HepG2 (cell line): ENCODE measurements at regions not wholly inside any gene's neighbourhood (a gene's known extent, or its start where the extent isn't known, plus 50 kb on each side); places are given as distances from the start of the nearest gene placed in this dataset.

Source experiments
- NFE2L2 ChIP-seq: fragments of 150-350 bp; IDR thresholded peaks from 2 replicates; pipeline ENCODE4 v1.6.1; 2014; ENCODE audit warnings: low read length
- POLR2AphosphoS5 ChIP-seq: IDR thresholded peaks from 2 replicates; pipeline ENCODE4 v1.6.1; 2012; ENCODE audit warnings: low read depth, low read length
- TRIM24 ChIP-seq: sonication (generic); formaldehyde crosslinking; IDR thresholded peaks from 2 replicates; pipeline ENCODE4 v1.8.0; 2022; ENCODE audit warnings: mild to moderate bottlenecking, missing genetic modification reagents
- ZNF253 ChIP-seq: sonication (generic); formaldehyde crosslinking; IDR thresholded peaks from 2 replicates; pipeline ENCODE4 v1.8.0; 2022; ENCODE audit warnings: mild to moderate bottlenecking, missing genetic modification reagents, borderline replicate concordance
- TF ChIP-seq, protein P1 (sequence below): sonication (generic); formaldehyde crosslinking; IDR thresholded peaks from 2 replicates; pipeline ENCODE4 v1.4.0; 2020; ENCODE audit warnings: missing genetic modification reagents
- TF ChIP-seq, protein P2 (sequence below): sonication (generic); formaldehyde crosslinking; IDR thresholded peaks from 2 replicates; pipeline ENCODE4 v1.5.0; 2020; ENCODE audit warnings: mild to moderate bottlenecking, missing genetic modification reagents, moderate library complexity

DNA sequence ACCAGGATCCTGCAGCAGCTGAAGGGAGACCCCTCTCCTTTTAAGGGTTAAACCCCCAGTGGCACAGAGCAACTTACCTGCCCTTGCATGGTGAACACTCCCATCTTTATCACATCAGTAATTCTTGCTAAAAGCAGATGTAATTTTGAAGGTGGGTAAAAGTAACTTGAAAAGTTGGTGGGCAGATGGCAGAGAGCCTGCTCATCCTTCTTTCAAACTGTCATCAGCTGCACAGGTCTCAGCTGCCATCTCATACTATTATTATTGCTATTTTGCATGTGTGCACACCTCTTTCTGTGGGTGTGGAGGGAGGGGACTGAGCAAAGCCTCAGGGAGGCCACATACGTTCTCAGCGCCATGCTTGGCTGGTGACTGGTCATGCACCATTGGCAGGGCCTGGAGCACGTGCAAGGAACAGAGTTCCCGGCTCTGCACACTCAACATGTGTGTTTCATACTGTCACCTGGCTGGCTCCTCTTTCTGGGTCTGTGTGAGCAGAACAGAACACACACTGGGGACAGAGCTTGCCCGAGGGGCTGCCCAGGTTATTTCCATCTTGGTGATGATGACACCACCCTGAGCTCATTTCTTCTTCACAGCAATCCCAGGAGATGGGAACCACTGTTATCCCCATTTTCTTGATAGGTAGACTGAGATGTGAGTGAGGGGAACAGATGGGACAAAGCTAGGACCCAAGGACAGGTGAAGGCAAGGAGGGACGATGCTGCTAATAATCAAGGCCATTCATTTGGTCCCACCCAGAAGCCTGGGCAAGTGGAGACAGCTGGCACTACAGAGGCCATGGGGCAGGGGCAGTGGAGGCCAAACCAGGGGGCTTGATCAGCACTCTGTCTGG, 95.8 kb upstream of the KLF13 start:
- TF ChIP-seq, protein P1, sequence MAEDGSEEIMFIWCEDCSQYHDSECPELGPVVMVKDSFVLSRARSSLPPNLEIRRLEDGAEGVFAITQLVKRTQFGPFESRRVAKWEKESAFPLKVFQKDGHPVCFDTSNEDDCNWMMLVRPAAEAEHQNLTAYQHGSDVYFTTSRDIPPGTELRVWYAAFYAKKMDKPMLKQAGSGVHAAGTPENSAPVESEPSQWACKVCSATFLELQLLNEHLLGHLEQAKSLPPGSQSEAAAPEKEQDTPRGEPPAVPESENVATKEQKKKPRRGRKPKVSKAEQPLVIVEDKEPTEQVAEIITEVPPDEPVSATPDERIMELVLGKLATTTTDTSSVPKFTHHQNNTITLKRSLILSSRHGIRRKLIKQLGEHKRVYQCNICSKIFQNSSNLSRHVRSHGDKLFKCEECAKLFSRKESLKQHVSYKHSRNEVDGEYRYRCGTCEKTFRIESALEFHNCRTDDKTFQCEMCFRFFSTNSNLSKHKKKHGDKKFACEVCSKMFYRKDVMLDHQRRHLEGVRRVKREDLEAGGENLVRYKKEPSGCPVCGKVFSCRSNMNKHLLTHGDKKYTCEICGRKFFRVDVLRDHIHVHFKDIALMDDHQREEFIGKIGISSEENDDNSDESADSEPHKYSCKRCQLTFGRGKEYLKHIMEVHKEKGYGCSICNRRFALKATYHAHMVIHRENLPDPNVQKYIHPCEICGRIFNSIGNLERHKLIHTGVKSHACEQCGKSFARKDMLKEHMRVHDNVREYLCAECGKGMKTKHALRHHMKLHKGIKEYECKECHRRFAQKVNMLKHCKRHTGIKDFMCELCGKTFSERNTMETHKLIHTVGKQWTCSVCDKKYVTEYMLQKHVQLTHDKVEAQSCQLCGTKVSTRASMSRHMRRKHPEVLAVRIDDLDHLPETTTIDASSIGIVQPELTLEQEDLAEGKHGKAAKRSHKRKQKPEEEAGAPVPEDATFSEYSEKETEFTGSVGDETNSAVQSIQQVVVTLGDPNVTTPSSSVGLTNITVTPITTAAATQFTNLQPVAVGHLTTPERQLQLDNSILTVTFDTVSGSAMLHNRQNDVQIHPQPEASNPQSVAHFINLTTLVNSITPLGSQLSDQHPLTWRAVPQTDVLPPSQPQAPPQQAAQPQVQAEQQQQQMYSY (CRISPR knock-in tag) = no peak
- TF ChIP-seq ZNF253 (CRISPR knock-in tag) (no peak), NFE2L2 (no peak), TRIM24 (CRISPR knock-in tag) (no peak), POLR2AphosphoS5 (no peak)
- TF ChIP-seq, protein P2, sequence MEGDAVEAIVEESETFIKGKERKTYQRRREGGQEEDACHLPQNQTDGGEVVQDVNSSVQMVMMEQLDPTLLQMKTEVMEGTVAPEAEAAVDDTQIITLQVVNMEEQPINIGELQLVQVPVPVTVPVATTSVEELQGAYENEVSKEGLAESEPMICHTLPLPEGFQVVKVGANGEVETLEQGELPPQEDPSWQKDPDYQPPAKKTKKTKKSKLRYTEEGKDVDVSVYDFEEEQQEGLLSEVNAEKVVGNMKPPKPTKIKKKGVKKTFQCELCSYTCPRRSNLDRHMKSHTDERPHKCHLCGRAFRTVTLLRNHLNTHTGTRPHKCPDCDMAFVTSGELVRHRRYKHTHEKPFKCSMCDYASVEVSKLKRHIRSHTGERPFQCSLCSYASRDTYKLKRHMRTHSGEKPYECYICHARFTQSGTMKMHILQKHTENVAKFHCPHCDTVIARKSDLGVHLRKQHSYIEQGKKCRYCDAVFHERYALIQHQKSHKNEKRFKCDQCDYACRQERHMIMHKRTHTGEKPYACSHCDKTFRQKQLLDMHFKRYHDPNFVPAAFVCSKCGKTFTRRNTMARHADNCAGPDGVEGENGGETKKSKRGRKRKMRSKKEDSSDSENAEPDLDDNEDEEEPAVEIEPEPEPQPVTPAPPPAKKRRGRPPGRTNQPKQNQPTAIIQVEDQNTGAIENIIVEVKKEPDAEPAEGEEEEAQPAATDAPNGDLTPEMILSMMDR = no peak
